B cell (primary cell): ENCODE measurements at regions not wholly inside any gene's neighbourhood (a gene's known extent, or its start where the extent isn't known, plus 50 kb on each side); places are given as distances from the start of the nearest gene placed in this dataset.

Experiments used
- ATAC-seq: fragments of 200-7000 bp; cut with Tn5 transposase; one replicate; pipeline ENCODE4 v1.10.0; 2021; ENCODE audit warnings: low read depth, mild to moderate bottlenecking, moderate number of reproducible peaks, moderate library complexity
- CTCF ChIA-PET: fragments of 350-600 bp; sonication (Branson Sonifier 250); formaldehyde crosslinking; loops from one replicate; lab custom pipeline; 2021; ENCODE audit warnings: antibody characterized with exemption, inconsistent platforms; lab: Charles Lee
- POLR2A ChIA-PET: fragments of 350-600 bp; sonication (Branson Sonifier 250); formaldehyde crosslinking; loops from one replicate; lab custom pipeline; 2021; ENCODE audit warnings: antibody characterized with exemption; lab: Charles Lee
- DNase-seq: peaks from one replicate; pipeline ENCODE4 v3.0.0; 2013
- H2AFZ ChIP-seq: 2 replicates; pipeline ENCODE4 v1.6.1; 2012; ENCODE audit warnings: mild to moderate bottlenecking, low read depth, low read length; ENCODE audit not compliant: insufficient read depth, poor library complexity, severe bottlenecking
- H3K27ac ChIP-seq, 2 donors: 1 replicate in 1 of 2; 2 replicates in 1 of 2; pipeline ENCODE4 v1.5.1; 2012 to 2013; ENCODE audit warnings: low read length in 2 of 2, mild to moderate bottlenecking in 2 of 2, moderate library complexity in 1 of 2
- H3K27me3 ChIP-seq, 4 experiments: fragments of 200-600 bp in 1 of 4; sonication (generic) in 1 of 4; replicated peaks in 1 of 4; 1 replicate in 2 of 4; 2 replicates in 2 of 4; pipeline versions ENCODE4 v1.6.1 to v1.7.0; 2013 to 2016; ENCODE audit warnings: low read length in 3 of 4, mild to moderate bottlenecking in 2 of 4, mixed read lengths in 1 of 4, moderate library complexity in 1 of 4; ENCODE audit not compliant: insufficient read depth in 4 of 4, control insufficient read depth in 3 of 4; ENCODE audit errors: control extremely low read depth in 1 of 4
- H3K36me3 ChIP-seq, 2 experiments: replicated peaks in 1 of 2; 1 replicate in 1 of 2; 2 replicates in 1 of 2; pipeline versions ENCODE4 v1.6.1 to v1.7.1; 2013; ENCODE audit warnings: low read length in 1 of 2; ENCODE audit not compliant: insufficient read depth in 2 of 2, control insufficient read depth in 1 of 2; ENCODE audit errors: control extremely low read depth in 1 of 2, extremely low read depth in 1 of 2
- H3K4me1 ChIP-seq, 2 donors: fragments of 200-600 bp in 1 of 2; sonication (generic) in 1 of 2; 1 replicate in 1 of 2; 2 replicates in 1 of 2; pipeline versions ENCODE4 v1.5.1 to v1.6.1; 2013 to 2017; ENCODE audit warnings: low read length in 2 of 2; ENCODE audit not compliant: control insufficient read depth in 2 of 2, insufficient read depth in 2 of 2
- H3K4me2 ChIP-seq: replicated peaks from 2 replicates; pipeline ENCODE3; 2012; ENCODE audit warnings: mild to moderate bottlenecking, low read depth, low read length; ENCODE audit not compliant: poor library complexity, severe bottlenecking
- H3K4me3 ChIP-seq, 5 experiments: fragments of 200-600 bp in 1 of 5; sonication (generic) in 1 of 5; 1 replicate in 3 of 5; 2 replicates in 2 of 5; pipeline versions ENCODE4 v1.5.1 to v1.7.0; 2011 to 2016; ENCODE audit warnings: low read length in 4 of 5, mild to moderate bottlenecking in 4 of 5, low read depth in 2 of 5, control low read depth in 1 of 5, moderate library complexity in 1 of 5; ENCODE audit not compliant: insufficient read depth in 1 of 5; ENCODE audit errors: control extremely low read depth in 1 of 5, extremely low read depth in 1 of 5
- H3K79me2 ChIP-seq: fragments of 200-600 bp; sonication (generic); one replicate; pipeline ENCODE4 v1.6.0; 2016; ENCODE audit warnings: low read length; ENCODE audit not compliant: control insufficient read depth, insufficient read depth
- H3K9ac ChIP-seq: fragments of 200-600 bp; sonication (generic); 2 replicates; pipeline ENCODE4 v1.6.1; 2017; ENCODE audit warnings: mild to moderate bottlenecking, low read length, moderate library complexity
- H3K9me3 ChIP-seq, 3 donors: one replicate each; pipeline versions ENCODE4 v1.6.1 to v1.7.1; 2013; ENCODE audit warnings: low read length in 2 of 3; ENCODE audit not compliant: control insufficient read depth in 2 of 3, insufficient read depth in 1 of 3; ENCODE audit errors: control extremely low read depth in 1 of 3
- H4K20me1 ChIP-seq: 2 replicates; pipeline ENCODE4 v1.6.0; 2012; ENCODE audit warnings: mild to moderate bottlenecking, low read length; ENCODE audit not compliant: insufficient read depth, control insufficient read depth, poor library complexity, severe bottlenecking
- H3K27ac Mint-ChIP-seq: one replicate; pipeline ENCODE4 v1.8.0; 2021; ENCODE audit warnings: mixed read lengths
- H3K27me3 Mint-ChIP-seq: one replicate; pipeline ENCODE4 v1.8.0; 2021; ENCODE audit warnings: mixed read lengths
- H3K4me1 Mint-ChIP-seq: one replicate; pipeline ENCODE4 v1.8.0; 2021; ENCODE audit warnings: mixed read lengths
- H3K4me3 Mint-ChIP-seq: one replicate; pipeline ENCODE4 v1.8.0; 2021; ENCODE audit warnings: mixed read lengths
- H3K9me3 Mint-ChIP-seq: one replicate; pipeline ENCODE4 v1.8.0; 2022; ENCODE audit warnings: mixed read lengths; ENCODE audit not compliant: insufficient read depth
- EZH2 ChIP-seq: IDR thresholded peaks from 2 replicates; pipeline ENCODE4 v1.6.1; 2012; ENCODE audit warnings: borderline replicate concordance, low read depth, mild to moderate bottlenecking, moderate library complexity, low read length; ENCODE audit not compliant: insufficient read depth, poor library complexity, severe bottlenecking
- WGBS: methylation state at CpG from one replicate; pipeline ENCODE4 v1.1.5; 2013; ENCODE audit warnings: missing lambda C conversion rate; ENCODE audit not compliant: insufficient coverage; 5-methylcytosine and 5-hydroxymethylcytosine counted together
- intact Hi-C: fragments of 100-400 bp; cut with micrococcal nuclease; formaldehyde crosslinking; loops from one replicate; pipeline ENCODE4 v1.10.0; 2022
- TF ChIP-seq, protein P1 (sequence below): fragments of 200-600 bp; IDR thresholded peaks from one replicate; pipeline ENCODE4 v1.8.0; 2022; ENCODE audit warnings: antibody characterized with exemption, mild to moderate bottlenecking

DNA sequence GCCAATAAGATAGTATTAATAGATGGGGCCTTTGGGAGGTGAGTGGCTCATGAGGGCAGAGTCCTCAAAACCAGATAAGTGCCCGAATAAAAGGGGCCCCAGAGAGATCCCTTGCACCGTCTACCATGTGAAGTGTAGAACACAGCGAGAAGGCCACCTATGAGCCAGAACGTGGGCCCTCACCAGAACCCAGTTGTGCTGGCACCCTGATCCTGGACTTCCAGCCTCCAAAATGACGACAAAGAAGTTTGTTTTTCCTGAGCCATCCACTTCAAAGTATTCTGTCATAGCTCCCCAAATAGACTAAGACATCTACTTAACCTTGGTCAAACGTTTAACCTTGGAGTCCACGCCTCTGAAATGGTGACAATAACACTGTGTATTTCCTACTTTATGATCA lies 158.1 kb downstream of the EFNB2 start:
- H3K9ac ChIP-seq = no peak overlapping the region
- DNase-seq = no peak
- no peak overlapping the region for H2AFZ ChIP-seq
- H3K79me2 ChIP-seq = no peaks in the 10 kb centered on the region
- H4K20me1 ChIP-seq = no peaks in the 10 kb centered on the region
- intact Hi-C loops = no loop called here
- POLR2A ChIA-PET = no interaction called here
- H3K4me1 ChIP-seq = no peaks in the 10 kb centered on the region
- WGBS = 91% methylated on average over 5 of the region's 7 CpGs
- no peak overlapping the region for H3K4me3 Mint-ChIP-seq
- TF ChIP-seq, protein P1, sequence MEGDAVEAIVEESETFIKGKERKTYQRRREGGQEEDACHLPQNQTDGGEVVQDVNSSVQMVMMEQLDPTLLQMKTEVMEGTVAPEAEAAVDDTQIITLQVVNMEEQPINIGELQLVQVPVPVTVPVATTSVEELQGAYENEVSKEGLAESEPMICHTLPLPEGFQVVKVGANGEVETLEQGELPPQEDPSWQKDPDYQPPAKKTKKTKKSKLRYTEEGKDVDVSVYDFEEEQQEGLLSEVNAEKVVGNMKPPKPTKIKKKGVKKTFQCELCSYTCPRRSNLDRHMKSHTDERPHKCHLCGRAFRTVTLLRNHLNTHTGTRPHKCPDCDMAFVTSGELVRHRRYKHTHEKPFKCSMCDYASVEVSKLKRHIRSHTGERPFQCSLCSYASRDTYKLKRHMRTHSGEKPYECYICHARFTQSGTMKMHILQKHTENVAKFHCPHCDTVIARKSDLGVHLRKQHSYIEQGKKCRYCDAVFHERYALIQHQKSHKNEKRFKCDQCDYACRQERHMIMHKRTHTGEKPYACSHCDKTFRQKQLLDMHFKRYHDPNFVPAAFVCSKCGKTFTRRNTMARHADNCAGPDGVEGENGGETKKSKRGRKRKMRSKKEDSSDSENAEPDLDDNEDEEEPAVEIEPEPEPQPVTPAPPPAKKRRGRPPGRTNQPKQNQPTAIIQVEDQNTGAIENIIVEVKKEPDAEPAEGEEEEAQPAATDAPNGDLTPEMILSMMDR = no peak
- TF ChIP-seq EZH2 = no peak
- no peak overlapping the region for H3K4me2 ChIP-seq
- CTCF ChIA-PET = no interaction called here
- H3K36me3 ChIP-seq = no peaks in the 10 kb centered on the region
- no peak overlapping the region for H3K27ac ChIP-seq
- peaks cover 8% of the 10 kb centered on the region for H3K27me3 Mint-ChIP-seq
- H3K4me3 ChIP-seq = no peak overlapping the region
- H3K27me3 ChIP-seq = no peaks in the 10 kb centered on the region
- peaks cover 10% of the 10 kb centered on the region for H3K4me1 Mint-ChIP-seq
- no peak for ATAC-seq
- H3K27ac Mint-ChIP-seq = no peak overlapping the region
- H3K9me3 ChIP-seq = no peaks in the 10 kb centered on the region
- no peaks in the 10 kb centered on the region for H3K9me3 Mint-ChIP-seq

DNA sequence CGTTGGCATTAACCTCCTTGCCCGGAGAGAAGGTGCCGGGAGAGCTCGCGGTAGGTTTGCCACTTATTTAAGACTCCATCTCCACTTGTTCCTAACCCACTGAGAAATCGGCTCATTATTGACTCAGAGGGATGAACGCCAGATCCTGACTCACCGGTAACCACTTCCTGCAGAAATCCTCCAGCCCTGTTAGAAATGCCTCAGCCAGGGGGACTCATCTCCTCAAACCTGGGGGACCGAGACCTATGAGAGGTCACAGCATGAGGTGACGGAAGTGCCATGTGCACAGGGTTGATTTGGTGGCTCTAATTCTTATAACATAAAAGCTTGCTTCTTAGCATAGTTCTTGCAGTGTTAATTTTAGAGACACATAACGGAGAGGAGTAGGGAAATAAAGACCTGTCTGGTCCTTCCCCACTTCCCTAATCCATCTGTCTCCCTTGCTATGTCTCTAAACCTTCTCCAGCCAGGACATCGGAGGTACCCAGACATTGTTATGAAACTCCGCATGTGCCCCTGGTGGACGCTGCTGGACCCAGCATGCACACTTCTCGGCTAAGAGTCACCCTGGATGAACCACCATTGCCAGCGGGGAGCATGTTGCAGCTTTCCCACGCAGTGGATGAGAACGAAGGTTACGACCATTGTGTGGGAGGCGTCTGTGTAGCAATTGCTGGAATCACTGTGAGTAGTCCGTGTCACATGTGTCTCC lies 158.9 kb downstream of the EFNB2 start:
- Histone ChIP-seq H3K9me3 (no peaks in the 10 kb centered on the region), H3K79me2 (no peaks in the 10 kb centered on the region), H3K36me3 (no peaks in the 10 kb centered on the region), H4K20me1 (no peaks in the 10 kb centered on the region), H3K4me3 (no peak overlapping the region), H3K27ac (no peak overlapping the region), H2AFZ (no peak overlapping the region), H3K4me1 (no peaks in the 10 kb centered on the region), H3K27me3 (no peaks in the 10 kb centered on the region), H3K4me2 (no peak overlapping the region), H3K9ac (no peak overlapping the region)
- ChIA-PET POLR2A (no interaction called here), CTCF (no interaction called here)
- 79% methylated on average over 18 of the region's 21 CpGs for WGBS
- Mint-ChIP-seq H3K27ac (no peak overlapping the region), H3K9me3 (no peaks in the 10 kb centered on the region), H3K4me3 (no peak overlapping the region), H3K27me3 (peaks cover 8% of the 10 kb centered on the region), H3K4me1 (peaks cover 11% of the 10 kb centered on the region)
- TF ChIP-seq EZH2 = no peak
- TF ChIP-seq, protein P1 = no peak
- no peak for DNase-seq
- no peak for ATAC-seq
- intact Hi-C loops = no loop called here
